Heart left ventricle (tissue), 13 donors: ENCODE measurements at regions not wholly inside any gene's neighbourhood (a gene's known extent, or its start where the extent isn't known, plus 50 kb on each side); places are given as distances from the start of the nearest gene placed in this dataset.

Source experiments
- CTCF ChIP-seq, 12 donors: fragments of 200-600 bp; sonication (generic) in 4 of 12; IDR thresholded peaks; one replicate each; pipeline versions ENCODE4 v1.5.0 to v1.8.0; 2018 to 2022; ENCODE audit warnings: antibody characterized with exemption in 12 of 12, mild to moderate bottlenecking in 5 of 12
- POLR2A ChIP-seq, 2 donors: fragments of 450-650 bp; IDR thresholded peaks; one replicate each; pipeline ENCODE4 v1.6.1; 2017; ENCODE audit warnings: antibody characterized with exemption in 2 of 2, mild to moderate bottlenecking in 2 of 2, moderate library complexity in 2 of 2
- donor health status: ischemic (EF 13 %, LVEDD 7.1; RV severe dilation, severe dysfunction).
- donor health status: DM: no; HTN: yes; CAD: no.
- donor health status: DM: no; HTN: no; CAD: no.
- donor health status: ischemic (EF 25% LVEDD 6.9; RV normal size, moderate dysfunction).
- donor health status: ischemic (EF 25% LVEDD 5.7; RV mildly dilated, moderate dysfunction).
- donor health status: ischemic (EF 35%, LVEDD 5.7; RV mildly dilated, moderate dysfunction).
- donor health status: nonischemic (EF 11% LVEDD 7.7; RV severe dilation, severe dysfunction).
- donor health status: DM: yes; HTN: yes; CAD: no.
- donor health status: PGD.
- donor health status: ischemic (EF 29% LVEDD 5.4; RV normal size, mild dysfunction).
- donor health status: nonischemic (EF 23%, LVEDD 6.1; RV moderate dilation, normal function).

GRCh38 chr12:67784831-67785230 lies 136.3 kb downstream of the DYRK2 start:
- TF ChIP-seq CTCF (IDR thresholded peaks at IDR 0.05) (no peak), POLR2A (IDR thresholded peaks at IDR 0.05) (no peak)
